Globus pallidus (tissue), 1 donor: ENCODE measurements at regions not wholly inside any gene's neighbourhood (a gene's known extent, or its start where the extent isn't known, plus 50 kb on each side); places are given as distances from the start of the nearest gene placed in this dataset.

Experiments used
- DNase-seq: peaks from one replicate; pipeline ENCODE4 v3.0.0-alpha.2; 2015; ENCODE audit warnings: low spot score

- no peak for DNase-seq
These were observed 75.5 kb downstream of the HMX1 start for GRCh38 chr4:8796096-8796495.

GRCh38 chr4:8795140-8795539 lies 76.5 kb downstream of the HMX1 start:
- no peak for DNase-seq

- DNase-seq = no peak
These were observed 77.1 kb downstream of the HMX1 start for GRCh38 chr4:8794491-8794890.

GRCh38 chr4:8793571-8794160 lies 78.0 kb downstream of the HMX1 start:
- DNase-seq = no peak

GRCh38 chr4:8792491-8792890 lies 79.1 kb downstream of the HMX1 start:
- no peak for DNase-seq

GRCh38 chr4:8791609-8792008 lies 80.0 kb downstream of the HMX1 start:
- no peak for DNase-seq

- DNase-seq = no peak
These were observed 80.9 kb downstream of the HMX1 start for GRCh38 chr4:8790749-8791148.

- DNase-seq = no peak
These were observed 83.5 kb downstream of the HMX1 start for GRCh38 chr4:8788174-8788573.

- no peak for DNase-seq
These were observed 85.5 kb downstream of the HMX1 start for GRCh38 chr4:8786166-8786565.

GRCh38 chr4:8785656-8786142 lies 85.9 kb downstream of the HMX1 start:
- no peak for DNase-seq

- DNase-seq = no peak
These were observed 87.9 kb downstream of the HMX1 start for GRCh38 chr4:8783736-8784135.

- DNase-seq = no peak
These were observed 89.5 kb downstream of the HMX1 start for GRCh38 chr4:8782135-8782534.

- DNase-seq = no peak
These were observed 90.0 kb downstream of the HMX1 start for GRCh38 chr4:8781641-8782040.

- DNase-seq = no peak
These were observed 90.9 kb downstream of the HMX1 start for GRCh38 chr4:8780596-8781368.

GRCh38 chr4:8780086-8780485 lies 91.6 kb downstream of the HMX1 start:
- no peak for DNase-seq

- DNase-seq = no peak
These were observed 92.1 kb downstream of the HMX1 start for GRCh38 chr4:8779490-8779932.

- DNase-seq = no peak
These were observed 92.9 kb downstream of the HMX1 start for GRCh38 chr4:8778760-8779159.

GRCh38 chr4:8778291-8778690 lies 93.3 kb downstream of the HMX1 start:
- no peak for DNase-seq

- no peak for DNase-seq
These were observed 94.1 kb downstream of the HMX1 start for GRCh38 chr4:8777320-8778196.

- no peak for DNase-seq
These were observed 95.3 kb downstream of the HMX1 start for GRCh38 chr4:8776366-8776765.

- no peak for DNase-seq
These were observed 95.8 kb downstream of the HMX1 start for GRCh38 chr4:8775751-8776355.

GRCh38 chr4:8775121-8775520 lies 96.5 kb downstream of the HMX1 start:
- DNase-seq = no peak
